Caco-2 (cell line): ENCODE measurements at regions not wholly inside any gene's neighbourhood (a gene's known extent, or its start where the extent isn't known, plus 50 kb on each side); places are given as distances from the start of the nearest gene placed in this dataset.

Experiments
- BruUV-seq: library from RNA; stranded (reverse); fragments of 400-500 nt; replicated peaks from 2 replicates; lab custom pipeline; 2021; lab: Mats Ljungman, UMichigan
- CTCF ChIA-PET: fragments of 300-600 bp; sonication (Branson Sonifier 250); formaldehyde crosslinking; loops from one replicate; lab custom pipeline; 2022; ENCODE audit warnings: antibody characterized with exemption; lab: Charles Lee
- POLR2A ChIA-PET: fragments of 300-600 bp; sonication (Branson Sonifier 250); formaldehyde crosslinking; loops from one replicate; lab custom pipeline; 2022; ENCODE audit warnings: antibody characterized with exemption; lab: Charles Lee
- DNase-seq, 2 experiments: peaks; one replicate each; pipeline versions ENCODE4 v3.0.0 to v3.0.0-alpha.2; 2020 to 2022
- H3K27me3 ChIP-seq: replicated peaks from 2 replicates; pipeline ENCODE4 v1.6.0; 2011; ENCODE audit warnings: low read length; ENCODE audit not compliant: control insufficient read depth, insufficient read depth
- H3K36me3 ChIP-seq: 2 replicates; pipeline ENCODE4 v1.5.1; 2011; ENCODE audit warnings: low read length; ENCODE audit not compliant: control insufficient read depth, insufficient read depth
- H3K4me1 ChIP-seq: fragments of 250-450 bp; sonication (Bioruptor Pico); 2 replicates; pipeline ENCODE4 v1.5.1; 2020; ENCODE audit warnings: mild to moderate bottlenecking
- H3K4me3 ChIP-seq: 2 replicates; pipeline ENCODE4 v1.5.1; 2011; ENCODE audit warnings: low read depth, mild to moderate bottlenecking, control low read depth, low read length
- H3K9me3 ChIP-seq: fragments of 250-450 bp; sonication (Bioruptor Pico); 2 replicates; pipeline ENCODE4 v1.5.1; 2020; ENCODE audit warnings: mild to moderate bottlenecking, moderate library complexity
- H3K27ac Mint-ChIP-seq: one replicate; pipeline ENCODE4 v1.8.0; 2022; ENCODE audit warnings: mixed read lengths; ENCODE audit not compliant: unreplicated experiment
- H3K27me3 Mint-ChIP-seq: one replicate; pipeline ENCODE4 v1.8.0; 2022; ENCODE audit warnings: mixed read lengths; ENCODE audit not compliant: insufficient read depth, unreplicated experiment
- H3K36me3 Mint-ChIP-seq: one replicate; pipeline ENCODE4 v1.8.0; 2022; ENCODE audit warnings: mild to moderate bottlenecking, mixed read lengths; ENCODE audit not compliant: insufficient read depth, unreplicated experiment
- H3K4me1 Mint-ChIP-seq: one replicate; pipeline ENCODE4 v1.8.0; 2022; ENCODE audit warnings: low read depth, mixed read lengths; ENCODE audit not compliant: unreplicated experiment
- H3K4me3 Mint-ChIP-seq: one replicate; pipeline ENCODE4 v1.8.0; 2022; ENCODE audit warnings: mild to moderate bottlenecking, moderate library complexity, mixed read lengths; ENCODE audit not compliant: unreplicated experiment
- H3K9me3 Mint-ChIP-seq: one replicate; pipeline ENCODE4 v1.8.0; 2022; ENCODE audit warnings: mixed read lengths; ENCODE audit not compliant: unreplicated experiment
- CTCF ChIP-seq, 2 experiments: fragments of 200-600 bp in 1 of 2; IDR thresholded peaks; 1 replicate in 1 of 2; 2 replicates in 1 of 2; pipeline versions ENCODE4 v1.5.1 to v1.8.0; 2011 to 2022; ENCODE audit warnings: antibody characterized with exemption in 1 of 2, control low read depth in 1 of 2, inconsistent platforms in 1 of 2, low read depth in 1 of 2, low read length in 1 of 2, mild to moderate bottlenecking in 1 of 2, moderate library complexity in 1 of 2; ENCODE audit not compliant: insufficient read depth in 1 of 2, severe bottlenecking in 1 of 2, unreplicated experiment in 1 of 2
- intact Hi-C: fragments of 100-400 bp; cut with micrococcal nuclease; formaldehyde crosslinking; loops from one replicate; pipeline ENCODE4 v1.10.0; 2022; ENCODE audit not compliant: unreplicated experiment

- H3K36me3 ChIP-seq, result no peaks in the 10 kb centered on the region
- no peak for DNase-seq
- CTCF ChIA-PET, result interaction anchor here (0.7 kb wide), 1 partner anchor 474 kb away, joined by 3 read pairs; no protein-coding TSS in a partner anchor
- TF ChIP-seq CTCF (IDR thresholded peaks at IDR 0.05; ENCODE audit: insufficient read depth in 1 of 2, low read depth in 1 of 2, low read length in 1 of 2, severe bottlenecking in 1 of 2, unreplicated experiment in 1 of 2), result no peak
- Mint-ChIP-seq H3K36me3 (no peaks in the 10 kb centered on the region), H3K9me3 (peaks cover 9% of the 10 kb centered on the region), H3K27ac (no peak overlapping the region), H3K27me3 (no peaks in the 10 kb centered on the region), H3K4me1 (peaks cover 15% of the 10 kb centered on the region), H3K4me3 (no peak overlapping the region)
- no peak overlapping the region for H3K4me3 ChIP-seq
- POLR2A ChIA-PET, result no interaction called here
- BruUV-seq, result no TSS peak
- H3K9me3 ChIP-seq, result no peaks in the 10 kb centered on the region
- H3K4me1 ChIP-seq, result peaks cover 9% of the 10 kb centered on the region; the same call in 1 of the 2 replicates
- intact Hi-C loops, result no loop called here
- H3K27me3 ChIP-seq, result no peaks in the 10 kb centered on the region
Observed at GRCh38 chr2:66903183-66903582, 468.3 kb downstream of the MEIS1 start.

- Mint-ChIP-seq H3K36me3 (no peaks in the 10 kb centered on the region), H3K9me3 (peaks cover 9% of the 10 kb centered on the region), H3K27me3 (no peaks in the 10 kb centered on the region), H3K4me1 (peaks cover 15% of the 10 kb centered on the region), H3K4me3 (no peak overlapping the region), H3K27ac (no peak overlapping the region)
- ChIA-PET CTCF (interaction anchor here (0.7 kb wide), 1 partner anchor 475 kb away, joined by 3 read pairs; no protein-coding TSS in a partner anchor), POLR2A (no interaction called here)
- peaks cover 9% of the 10 kb centered on the region; the same call in 1 of the 2 replicates for H3K4me1 ChIP-seq
- H3K9me3 ChIP-seq, result no peaks in the 10 kb centered on the region
- no TSS peak for BruUV-seq
- no peaks in the 10 kb centered on the region for H3K36me3 ChIP-seq
- no peak for DNase-seq
- no peak overlapping the region for H3K4me3 ChIP-seq
- TF ChIP-seq CTCF (IDR thresholded peaks at IDR 0.05; ENCODE audit: insufficient read depth in 1 of 2, low read depth in 1 of 2, low read length in 1 of 2, severe bottlenecking in 1 of 2, unreplicated experiment in 1 of 2), result no peak
- no peaks in the 10 kb centered on the region for H3K27me3 ChIP-seq
- intact Hi-C loops, result no loop called here
Observed at GRCh38 chr2:66903745-66904465, 469.0 kb downstream of the MEIS1 start.

- no peaks in the 10 kb centered on the region for H3K27me3 ChIP-seq
- H3K9me3 Mint-ChIP-seq, result peaks cover 9% of the 10 kb centered on the region
- no peak overlapping the region for H3K4me3 Mint-ChIP-seq
- H3K36me3 ChIP-seq, result no peaks in the 10 kb centered on the region
- CTCF ChIA-PET, result no interaction called here
- intact Hi-C loops, result no loop called here
- no peaks in the 10 kb centered on the region for H3K36me3 Mint-ChIP-seq
- BruUV-seq, result no TSS peak
- no peaks in the 10 kb centered on the region; the same call in 1 of the 2 replicates for H3K9me3 ChIP-seq
- POLR2A ChIA-PET, result no interaction called here
- 0 out of 2 replicates have a peak, but pooled peaks cover 6% of the 10 kb centered on the region for H3K4me1 ChIP-seq
- no peak for TF ChIP-seq CTCF (IDR thresholded peaks at IDR 0.05; ENCODE audit: insufficient read depth in 1 of 2, low read depth in 1 of 2, low read length in 1 of 2, severe bottlenecking in 1 of 2, unreplicated experiment in 1 of 2)
- peaks cover 3% of the 10 kb centered on the region for H3K27me3 Mint-ChIP-seq
- H3K27ac Mint-ChIP-seq, result no peak overlapping the region
- no peak overlapping the region for H3K4me3 ChIP-seq
- H3K4me1 Mint-ChIP-seq, result no peaks in the 10 kb centered on the region
- DNase-seq, result no peak
Observed at GRCh38 chr2:66915237-66915636, 480.3 kb downstream of the MEIS1 start.
